Neural progenitor cell (in vitro differentiated cells): ENCODE measurements at regions not wholly inside any gene's neighbourhood (a gene's known extent, or its start where the extent isn't known, plus 50 kb on each side); places are given as distances from the start of the nearest gene placed in this dataset.

Experiments used
- DNase-seq: peaks from one replicate; pipeline ENCODE4 v3.0.0-alpha.2; 2016; ENCODE audit warnings: low spot score
- H2AFZ ChIP-seq: fragments of 200-600 bp; sonication (generic); replicated peaks from 2 replicates; pipeline ENCODE4 v1.6.1; 2016; ENCODE audit warnings: antibody characterized with exemption
- H3F3A ChIP-seq: fragments of 200-600 bp; sonication (generic); 2 replicates; pipeline ENCODE4 v1.6.1; 2016; ENCODE audit warnings: antibody characterized with exemption, low read depth
- H3K27ac ChIP-seq: fragments of 200-600 bp; sonication (generic); 2 replicates; pipeline ENCODE4 v1.5.1; 2016; ENCODE audit warnings: mild to moderate bottlenecking
- H3K27me3 ChIP-seq: fragments of 200-600 bp; sonication (generic); 2 replicates; pipeline ENCODE4 v1.6.1; 2016; ENCODE audit warnings: mild to moderate bottlenecking, moderate library complexity
- H3K36me3 ChIP-seq: fragments of 200-600 bp; sonication (generic); 2 replicates; pipeline ENCODE4 v1.5.1; 2016
- H3K4me1 ChIP-seq: fragments of 200-600 bp; sonication (generic); 2 replicates; pipeline ENCODE4 v1.6.1; 2016; ENCODE audit warnings: mixed run types
- H3K4me2 ChIP-seq: fragments of 200-600 bp; sonication (generic); 2 replicates; pipeline ENCODE4 v1.6.1; 2016
- H3K4me3 ChIP-seq: fragments of 200-600 bp; sonication (generic); 2 replicates; pipeline ENCODE4 v1.5.1; 2016
- H3K79me2 ChIP-seq: fragments of 200-600 bp; sonication (generic); 2 replicates; pipeline ENCODE4 v1.6.1; 2016; ENCODE audit warnings: low read depth
- H3K9ac ChIP-seq: fragments of 200-600 bp; sonication (generic); 2 replicates; pipeline ENCODE4 v1.6.1; 2016
- H3K9me3 ChIP-seq: fragments of 200-600 bp; sonication (generic); 2 replicates; pipeline ENCODE4 v1.5.1; 2016; ENCODE audit warnings: low read depth
- H4K20me1 ChIP-seq: fragments of 200-600 bp; sonication (generic); 2 replicates; pipeline ENCODE4 v1.6.1; 2016; ENCODE audit warnings: low read depth
- H3K27ac Mint-ChIP-seq: 3 replicates; pipeline ENCODE4 v1.8.0; 2021; ENCODE audit warnings: mixed read lengths
- H3K27me3 Mint-ChIP-seq: 2 replicates; pipeline ENCODE4 v1.8.0; 2022; ENCODE audit warnings: low read depth, mild to moderate bottlenecking, inconsistent platforms, moderate library complexity, mixed read lengths; ENCODE audit not compliant: insufficient read depth
- H3K36me3 Mint-ChIP-seq: 3 replicates; pipeline ENCODE4 v1.8.0; 2021; ENCODE audit warnings: mixed read lengths
- H3K4me1 Mint-ChIP-seq: 3 replicates; pipeline ENCODE4 v1.8.0; 2021; ENCODE audit warnings: mixed read lengths
- H3K4me3 Mint-ChIP-seq: 3 replicates; pipeline ENCODE4 v1.8.0; 2021; ENCODE audit warnings: mild to moderate bottlenecking, moderate library complexity, mixed read lengths
- H3K9me3 Mint-ChIP-seq: 3 replicates; pipeline ENCODE4 v1.8.0; 2020; ENCODE audit warnings: mixed read lengths
- EZH2 ChIP-seq: fragments of 200-600 bp; sonication (generic); IDR thresholded peaks from 2 replicates; pipeline ENCODE4 v1.6.1; 2017; ENCODE audit warnings: antibody characterized with exemption, mild to moderate bottlenecking, moderate library complexity
- EZH2phosphoT487 ChIP-seq: fragments of 200-600 bp; sonication (generic); IDR thresholded peaks from 2 replicates; pipeline ENCODE4 v1.6.1; 2017; ENCODE audit warnings: antibody characterized with exemption
- TF ChIP-seq, protein P1 (sequence below): fragments of 200-600 bp; sonication (generic); IDR thresholded peaks from 2 replicates; pipeline ENCODE4 v1.5.1; 2017; ENCODE audit warnings: antibody characterized with exemption, mild to moderate bottlenecking

DNA sequence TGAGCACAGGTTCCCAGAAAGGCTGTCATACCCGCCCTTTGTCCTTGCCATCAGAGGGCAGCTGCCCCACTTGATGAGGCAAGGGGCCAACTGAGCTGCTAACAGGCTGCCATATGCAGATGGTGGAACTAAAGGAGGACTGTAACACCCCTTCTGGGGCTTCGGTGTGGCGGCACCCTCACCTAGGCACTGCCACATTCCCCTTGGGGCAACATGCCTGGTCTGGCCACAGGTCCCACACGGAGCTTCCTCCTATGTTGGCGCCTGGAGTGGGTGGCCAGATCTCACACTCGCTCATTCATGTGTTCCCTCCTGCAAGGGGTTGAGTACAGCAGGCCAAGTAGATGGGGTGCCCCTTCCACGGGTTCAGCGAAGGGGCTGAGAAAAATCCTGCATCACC, 777.4 kb upstream of the CHD1 start:
- no peak overlapping the region for H3K9ac ChIP-seq
- H3K4me1 Mint-ChIP-seq: no peaks in the 10 kb centered on the region
- H3K36me3 ChIP-seq: no peaks in the 10 kb centered on the region

DNA sequence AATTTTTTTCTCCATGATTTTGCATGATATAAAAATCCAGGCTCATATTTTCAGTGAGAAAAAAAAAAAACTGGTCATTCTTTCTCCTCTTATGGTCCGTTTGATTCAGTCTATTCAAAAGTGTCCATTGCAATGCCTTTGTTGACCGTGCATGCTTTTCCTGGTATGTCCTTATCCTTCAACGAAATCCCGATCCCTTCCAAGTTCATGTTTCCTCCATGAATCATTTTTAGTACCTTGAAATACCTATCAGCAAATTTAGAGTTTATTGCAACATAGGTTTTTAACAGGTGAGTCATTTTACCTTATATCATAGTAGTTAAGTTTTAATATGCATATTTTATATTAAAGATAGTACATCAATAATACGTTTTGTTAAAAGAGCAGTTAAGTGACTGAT, 773.8 kb upstream of the CHD1 start:
- Histone ChIP-seq H3K4me2 (no peak overlapping the region), H3F3A (no peaks in the 10 kb centered on the region), H3K4me3 (no peak overlapping the region), H2AFZ (no peak overlapping the region), H3K9me3 (no peaks in the 10 kb centered on the region), H3K9ac (no peak overlapping the region), H3K4me1 (no peaks in the 10 kb centered on the region), H3K27me3 (no peaks in the 10 kb centered on the region), H3K79me2 (no peaks in the 10 kb centered on the region), H3K36me3 (no peaks in the 10 kb centered on the region), H3K27ac (no peak overlapping the region), H4K20me1 (no peaks in the 10 kb centered on the region)
- TF ChIP-seq EZH2: no peak
- TF ChIP-seq EZH2phosphoT487: no peak
- TF ChIP-seq, protein P1, sequence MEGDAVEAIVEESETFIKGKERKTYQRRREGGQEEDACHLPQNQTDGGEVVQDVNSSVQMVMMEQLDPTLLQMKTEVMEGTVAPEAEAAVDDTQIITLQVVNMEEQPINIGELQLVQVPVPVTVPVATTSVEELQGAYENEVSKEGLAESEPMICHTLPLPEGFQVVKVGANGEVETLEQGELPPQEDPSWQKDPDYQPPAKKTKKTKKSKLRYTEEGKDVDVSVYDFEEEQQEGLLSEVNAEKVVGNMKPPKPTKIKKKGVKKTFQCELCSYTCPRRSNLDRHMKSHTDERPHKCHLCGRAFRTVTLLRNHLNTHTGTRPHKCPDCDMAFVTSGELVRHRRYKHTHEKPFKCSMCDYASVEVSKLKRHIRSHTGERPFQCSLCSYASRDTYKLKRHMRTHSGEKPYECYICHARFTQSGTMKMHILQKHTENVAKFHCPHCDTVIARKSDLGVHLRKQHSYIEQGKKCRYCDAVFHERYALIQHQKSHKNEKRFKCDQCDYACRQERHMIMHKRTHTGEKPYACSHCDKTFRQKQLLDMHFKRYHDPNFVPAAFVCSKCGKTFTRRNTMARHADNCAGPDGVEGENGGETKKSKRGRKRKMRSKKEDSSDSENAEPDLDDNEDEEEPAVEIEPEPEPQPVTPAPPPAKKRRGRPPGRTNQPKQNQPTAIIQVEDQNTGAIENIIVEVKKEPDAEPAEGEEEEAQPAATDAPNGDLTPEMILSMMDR: no peak
- Mint-ChIP-seq H3K4me1 (no peaks in the 10 kb centered on the region), H3K36me3 (no peaks in the 10 kb centered on the region), H3K27me3 (no peaks in the 10 kb centered on the region), H3K4me3 (no peak overlapping the region), H3K27ac (no peak overlapping the region), H3K9me3 (peaks cover 2% of the 10 kb centered on the region)
- DNase-seq: no peak

More for the DNA sequence above, 777.4 kb upstream of the CHD1 start:
- Histone ChIP-seq H4K20me1 (no peaks in the 10 kb centered on the region), H3K27ac (no peak overlapping the region), H2AFZ (no peak overlapping the region), H3K27me3 (no peaks in the 10 kb centered on the region), H3F3A (no peaks in the 10 kb centered on the region), H3K4me3 (no peak overlapping the region), H3K4me2 (no peak overlapping the region), H3K79me2 (no peaks in the 10 kb centered on the region), H3K4me1 (no peaks in the 10 kb centered on the region), H3K9me3 (no peaks in the 10 kb centered on the region)
- H3K9me3 Mint-ChIP-seq: peaks cover 2% of the 10 kb centered on the region
- no peaks in the 10 kb centered on the region for H3K36me3 Mint-ChIP-seq
- no peaks in the 10 kb centered on the region for H3K27me3 Mint-ChIP-seq
- no peak overlapping the region for H3K4me3 Mint-ChIP-seq
- TF ChIP-seq EZH2: no peak
- TF ChIP-seq, protein P1: no peak
- no peak for TF ChIP-seq EZH2phosphoT487
- DNase-seq: no peak
- H3K27ac Mint-ChIP-seq: no peak overlapping the region

DNA sequence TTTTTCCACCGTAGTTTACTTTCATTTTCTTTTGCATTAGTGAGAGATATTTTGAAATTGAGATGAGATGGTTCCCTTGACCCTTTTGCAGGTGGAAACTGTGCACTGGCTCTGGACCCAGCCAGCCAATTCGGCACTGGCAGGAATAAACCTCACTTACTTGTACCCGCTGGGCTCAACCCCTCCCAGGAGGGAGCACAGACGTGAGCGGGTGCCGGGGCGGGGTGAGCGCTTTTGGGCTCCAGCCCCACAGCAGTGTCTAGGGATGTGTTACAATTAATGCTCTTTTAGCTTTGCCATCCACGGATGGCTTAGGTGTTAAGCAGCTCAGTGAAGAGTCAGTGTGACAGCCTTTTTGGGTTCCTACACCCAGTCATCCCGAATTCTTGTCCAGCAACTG, 766.1 kb upstream of the CHD1 start:
- Histone ChIP-seq H3K36me3 (no peaks in the 10 kb centered on the region), H3K27me3 (no peaks in the 10 kb centered on the region), H3K4me3 (no peak overlapping the region), H3K27ac (no peak overlapping the region), H3F3A (no peaks in the 10 kb centered on the region), H4K20me1 (no peaks in the 10 kb centered on the region), H3K4me1 (peaks cover 4% of the 10 kb centered on the region), H3K79me2 (no peaks in the 10 kb centered on the region), H3K4me2 (no peak overlapping the region), H2AFZ (peak overlapping the region; percentile 9), H3K9me3 (no peaks in the 10 kb centered on the region), H3K9ac (no peak overlapping the region)
- peaks cover 1% of the 10 kb centered on the region for H3K4me1 Mint-ChIP-seq
- H3K4me3 Mint-ChIP-seq: no peak overlapping the region
- H3K27me3 Mint-ChIP-seq: peaks cover 2% of the 10 kb centered on the region
- H3K9me3 Mint-ChIP-seq: no peaks in the 10 kb centered on the region
- DNase-seq: no peak
- no peak for TF ChIP-seq EZH2
- TF ChIP-seq, protein P1: no peak
- TF ChIP-seq EZH2phosphoT487: no peak
- no peak overlapping the region for H3K27ac Mint-ChIP-seq
- H3K36me3 Mint-ChIP-seq: no peaks in the 10 kb centered on the region
